ENCODE measurements at regions not wholly inside any gene's neighbourhood (a gene's known extent, or its start where the extent isn't known, plus 50 kb on each side); places are given as distances from the start of the nearest gene placed in this dataset.

DNA sequence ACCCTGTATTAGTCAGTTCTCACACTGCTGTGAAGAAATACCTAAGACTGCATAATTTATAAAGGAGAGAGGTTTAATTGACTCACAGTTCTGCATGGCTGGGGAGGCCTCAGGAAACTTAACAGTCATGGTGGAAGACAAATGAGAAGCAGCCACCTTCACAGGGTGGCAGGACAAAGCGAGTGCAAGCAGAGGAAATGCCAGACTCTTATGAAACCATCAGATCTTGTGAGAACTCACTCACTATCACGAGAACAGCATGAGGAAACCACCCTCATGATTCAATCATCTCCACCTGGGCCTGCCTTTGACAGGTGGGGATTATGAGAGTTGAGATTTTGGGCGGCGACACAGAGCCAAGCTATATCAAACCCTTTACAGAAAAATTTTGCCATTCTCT, 722.4 kb downstream of the RAB28 start:
- TF ChIP-seq EZH2 (IDR thresholded peaks at IDR 0.05; ENCODE audit: borderline replicate concordance, low read depth, low read length, poor library complexity, severe bottlenecking), result no peak
- TF ChIP-seq, protein P1, sequence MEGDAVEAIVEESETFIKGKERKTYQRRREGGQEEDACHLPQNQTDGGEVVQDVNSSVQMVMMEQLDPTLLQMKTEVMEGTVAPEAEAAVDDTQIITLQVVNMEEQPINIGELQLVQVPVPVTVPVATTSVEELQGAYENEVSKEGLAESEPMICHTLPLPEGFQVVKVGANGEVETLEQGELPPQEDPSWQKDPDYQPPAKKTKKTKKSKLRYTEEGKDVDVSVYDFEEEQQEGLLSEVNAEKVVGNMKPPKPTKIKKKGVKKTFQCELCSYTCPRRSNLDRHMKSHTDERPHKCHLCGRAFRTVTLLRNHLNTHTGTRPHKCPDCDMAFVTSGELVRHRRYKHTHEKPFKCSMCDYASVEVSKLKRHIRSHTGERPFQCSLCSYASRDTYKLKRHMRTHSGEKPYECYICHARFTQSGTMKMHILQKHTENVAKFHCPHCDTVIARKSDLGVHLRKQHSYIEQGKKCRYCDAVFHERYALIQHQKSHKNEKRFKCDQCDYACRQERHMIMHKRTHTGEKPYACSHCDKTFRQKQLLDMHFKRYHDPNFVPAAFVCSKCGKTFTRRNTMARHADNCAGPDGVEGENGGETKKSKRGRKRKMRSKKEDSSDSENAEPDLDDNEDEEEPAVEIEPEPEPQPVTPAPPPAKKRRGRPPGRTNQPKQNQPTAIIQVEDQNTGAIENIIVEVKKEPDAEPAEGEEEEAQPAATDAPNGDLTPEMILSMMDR (conservative IDR thresholded peaks at IDR 0.05; ENCODE audit: low read depth, low read length), result no peak

Data from A673 (cell line).